Naive thymus-derived CD4-positive, alpha-beta T cell (primary cell): ENCODE measurements at regions not wholly inside any gene's neighbourhood (a gene's known extent, or its start where the extent isn't known, plus 50 kb on each side); places are given as distances from the start of the nearest gene placed in this dataset.

Source experiments
- ATAC-seq: fragments of 150-1000 bp; cut with Tn5 transposase; 2 replicates; pipeline ENCODE4 v1.10.0; 2021; ENCODE audit warnings: mild to moderate bottlenecking, moderate library complexity
- CTCF ChIA-PET: fragments of 350-600 bp; sonication (Branson Sonifier 250); formaldehyde crosslinking; loops from one replicate; lab custom pipeline; 2021; ENCODE audit warnings: antibody characterized with exemption; lab: Charles Lee
- POLR2A ChIA-PET: fragments of 350-600 bp; sonication (Branson Sonifier 250); formaldehyde crosslinking; loops from one replicate; lab custom pipeline; 2021; ENCODE audit warnings: antibody characterized with exemption, inconsistent platforms; lab: Charles Lee
- DNase-seq, 9 donors: peaks; one replicate each; pipeline versions ENCODE4 v3.0.0 to v3.0.0-alpha.2; 2020 to 2022; ENCODE audit warnings: mixed read lengths in 1 of 9
- H3K27ac ChIP-seq: one replicate; pipeline ENCODE4 v1.7.0; 2013; ENCODE audit warnings: mild to moderate bottlenecking, low read depth, low read length, moderate library complexity
- H3K27me3 ChIP-seq, 2 donors: one replicate each; pipeline ENCODE4 v1.7.0; 2013; ENCODE audit warnings: low read length in 2 of 2, mild to moderate bottlenecking in 2 of 2, moderate library complexity in 2 of 2; ENCODE audit not compliant: control insufficient read depth in 2 of 2, insufficient read depth in 2 of 2
- H3K36me3 ChIP-seq, 3 experiments: 1 replicate in 2 of 3; 2 replicates in 1 of 3; pipeline ENCODE4 v1.7.0; 2013; ENCODE audit warnings: low read length in 3 of 3, mild to moderate bottlenecking in 3 of 3, moderate library complexity in 1 of 3; ENCODE audit not compliant: insufficient read depth in 3 of 3, control insufficient read depth in 2 of 3
- H3K4me1 ChIP-seq, 2 donors: one replicate each; pipeline ENCODE4 v1.7.0; 2013; ENCODE audit warnings: low read length in 2 of 2, mild to moderate bottlenecking in 2 of 2, moderate library complexity in 1 of 2; ENCODE audit not compliant: control insufficient read depth in 2 of 2, insufficient read depth in 2 of 2
- H3K4me3 ChIP-seq: 2 replicates; pipeline ENCODE4 v1.7.0; 2013; ENCODE audit warnings: mild to moderate bottlenecking, low read length
- H3K9me3 ChIP-seq, 3 experiments: 1 replicate in 2 of 3; 2 replicates in 1 of 3; pipeline ENCODE4 v1.7.0; 2013; ENCODE audit warnings: low read length in 3 of 3; ENCODE audit not compliant: control insufficient read depth in 2 of 3
- H3K27ac Mint-ChIP-seq, 9 donors: one replicate each; pipeline ENCODE4 v1.8.0; 2020 to 2022; ENCODE audit warnings: mixed read lengths in 9 of 9, mild to moderate bottlenecking in 8 of 9, moderate library complexity in 5 of 9, inconsistent platforms in 2 of 9
- H3K27me3 Mint-ChIP-seq, 5 donors: one replicate each; pipeline ENCODE4 v1.8.0; 2021 to 2022; ENCODE audit warnings: mixed read lengths in 5 of 5, mild to moderate bottlenecking in 1 of 5
- H3K36me3 Mint-ChIP-seq, 5 donors: one replicate each; pipeline ENCODE4 v1.8.0; 2020 to 2022; ENCODE audit warnings: mixed read lengths in 5 of 5, mild to moderate bottlenecking in 3 of 5, inconsistent platforms in 1 of 5
- H3K4me1 Mint-ChIP-seq, 7 donors: one replicate each; pipeline ENCODE4 v1.8.0; 2020 to 2022; ENCODE audit warnings: mixed read lengths in 7 of 7, mild to moderate bottlenecking in 3 of 7, inconsistent platforms in 1 of 7
- H3K4me3 Mint-ChIP-seq, 10 donors: one replicate each; pipeline ENCODE4 v1.8.0; 2020 to 2022; ENCODE audit warnings: mild to moderate bottlenecking in 10 of 10, mixed read lengths in 10 of 10, moderate library complexity in 6 of 10, inconsistent platforms in 2 of 10
- H3K9me3 Mint-ChIP-seq, 11 donors: one replicate each; pipeline ENCODE4 v1.8.0; 2020 to 2022; ENCODE audit warnings: mixed read lengths in 11 of 11, mild to moderate bottlenecking in 4 of 11, inconsistent platforms in 1 of 11, moderate library complexity in 1 of 11
- intact Hi-C, 2 donors: fragments of 100-400 bp; cut with micrococcal nuclease; formaldehyde crosslinking; loops; one replicate each; pipeline ENCODE4 v1.15.1; 2023

DNA sequence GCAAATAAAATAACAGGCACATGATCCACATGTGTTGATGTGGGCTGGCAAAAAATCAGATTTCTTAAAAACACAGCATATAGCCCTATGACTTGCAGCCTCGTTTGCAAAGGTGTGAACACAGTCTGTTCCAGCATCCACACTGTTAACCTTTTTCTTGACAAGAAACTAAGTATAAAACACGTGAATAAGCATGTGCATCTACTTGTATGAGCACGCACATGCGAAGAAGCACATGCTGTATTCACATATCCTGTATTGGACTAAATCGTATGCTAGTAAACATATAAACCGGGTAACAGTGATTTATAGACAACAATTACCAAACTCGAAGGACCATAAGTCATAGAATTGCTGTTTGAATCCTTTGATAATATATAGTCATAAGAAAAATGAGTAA lies 218.7 kb downstream of the HDGFL1 start:
- intact Hi-C loops, result no loop called here

GRCh38 chr6:22789315-22789714 lies 219.9 kb downstream of the HDGFL1 start:
- H3K36me3 ChIP-seq, result no peaks in the 10 kb centered on the region
- intact Hi-C loops, result no loop called here
- H3K4me3 ChIP-seq, result no peak overlapping the region
- no peaks in the 10 kb centered on the region for H3K4me1 ChIP-seq
- H3K4me1 Mint-ChIP-seq, result no peaks in the 10 kb centered on the region
- DNase-seq, result no peak
- ATAC-seq, result no peak
- no peaks in the 10 kb centered on the region for H3K9me3 ChIP-seq
- H3K36me3 Mint-ChIP-seq, result no peaks in the 10 kb centered on the region
- CTCF ChIA-PET, result no interaction called here
- peaks cover 0 to 11% (median 3%) of the 10 kb centered on the region in 11 donors for H3K9me3 Mint-ChIP-seq
- no peak overlapping the region for H3K27ac Mint-ChIP-seq
- H3K27me3 Mint-ChIP-seq, result no peaks in the 10 kb centered on the region
- H3K27me3 ChIP-seq, result no peaks in the 10 kb centered on the region
- H3K4me3 Mint-ChIP-seq, result no peak overlapping the region
- POLR2A ChIA-PET, result no interaction called here
- no peak overlapping the region for H3K27ac ChIP-seq

More for the DNA sequence above, 218.7 kb downstream of the HDGFL1 start:
- Histone ChIP-seq H3K4me3 (no peak overlapping the region), H3K36me3 (no peaks in the 10 kb centered on the region), H3K27ac (no peak overlapping the region), H3K27me3 (no peaks in the 10 kb centered on the region), H3K9me3 (no peaks in the 10 kb centered on the region), H3K4me1 (no peaks in the 10 kb centered on the region)
- H3K36me3 Mint-ChIP-seq, result no peaks in the 10 kb centered on the region
- no peak overlapping the region for H3K27ac Mint-ChIP-seq
- ChIA-PET CTCF (no interaction called here), POLR2A (no interaction called here)
- no peak for ATAC-seq
- peaks cover 0 to 12% (median 4%) of the 10 kb centered on the region in 11 donors for H3K9me3 Mint-ChIP-seq
- H3K4me1 Mint-ChIP-seq, result no peaks in the 10 kb centered on the region
- H3K27me3 Mint-ChIP-seq, result no peaks in the 10 kb centered on the region
- H3K4me3 Mint-ChIP-seq, result no peak overlapping the region
- DNase-seq, result no peak

GRCh38 chr6:22794844-22795243 lies 225.5 kb downstream of the HDGFL1 start:
- H3K36me3 ChIP-seq, result no peaks in the 10 kb centered on the region
- no peak overlapping the region for H3K4me3 ChIP-seq
- Mint-ChIP-seq H3K36me3 (no peaks in the 10 kb centered on the region), H3K9me3 (peaks cover 4 to 29% (median 11%) of the 10 kb centered on the region in 11 donors), H3K27ac (no peak overlapping the region), H3K4me1 (no peaks in the 10 kb centered on the region), H3K4me3 (no peak overlapping the region), H3K27me3 (no peaks in the 10 kb centered on the region)
- no peaks in the 10 kb centered on the region for H3K4me1 ChIP-seq
- ChIA-PET CTCF (no interaction called here), POLR2A (no interaction called here)
- intact Hi-C loops, result no loop called here
- no peaks in the 10 kb centered on the region for H3K27me3 ChIP-seq
- DNase-seq (no peak), ATAC-seq (no peak)
- H3K9me3 ChIP-seq, result no peaks in the 10 kb centered on the region
- no peak overlapping the region for H3K27ac ChIP-seq

GRCh38 chr6:22800451-22800850 lies 231.1 kb downstream of the HDGFL1 start:
- Histone ChIP-seq H3K27ac (no peak overlapping the region), H3K27me3 (no peaks in the 10 kb centered on the region), H3K4me1 (no peaks in the 10 kb centered on the region), H3K9me3 (no peaks in the 10 kb centered on the region), H3K4me3 (no peak overlapping the region), H3K36me3 (no peaks in the 10 kb centered on the region)
- H3K4me3 Mint-ChIP-seq, result no peak overlapping the region
- DNase-seq (no peak), ATAC-seq (no peak)
- ChIA-PET CTCF (no interaction called here), POLR2A (no interaction called here)
- intact Hi-C loops, result no loop called here
- H3K9me3 Mint-ChIP-seq, result peaks cover 3 to 11% (median 7%) of the 10 kb centered on the region in 11 donors
- no peaks in the 10 kb centered on the region for H3K36me3 Mint-ChIP-seq
- H3K27ac Mint-ChIP-seq, result no peak overlapping the region
- H3K27me3 Mint-ChIP-seq, result no peaks in the 10 kb centered on the region
- H3K4me1 Mint-ChIP-seq, result no peaks in the 10 kb centered on the region

DNA sequence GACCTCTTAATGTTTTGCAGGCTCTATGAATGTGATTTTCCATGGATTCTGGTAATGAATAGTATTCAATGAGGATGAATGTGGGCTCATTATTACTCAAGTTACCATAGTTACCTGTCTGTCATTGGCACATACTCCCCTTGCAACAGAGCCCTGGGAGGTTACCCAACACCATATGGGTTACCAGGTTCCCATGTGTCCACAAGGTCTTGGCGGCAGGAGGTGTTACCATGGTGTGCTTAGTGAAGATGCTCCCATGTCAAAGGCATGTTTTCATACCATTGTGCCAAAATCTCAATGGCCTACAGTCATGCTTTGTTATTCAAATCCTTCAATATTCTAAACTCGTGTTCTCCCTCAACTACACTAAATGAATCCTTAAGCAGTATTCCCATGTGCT lies 232.5 kb downstream of the HDGFL1 start:
- no peak overlapping the region for H3K4me3 ChIP-seq
- H3K4me1 Mint-ChIP-seq, result no peaks in the 10 kb centered on the region
- H3K27me3 Mint-ChIP-seq, result no peaks in the 10 kb centered on the region

DNA sequence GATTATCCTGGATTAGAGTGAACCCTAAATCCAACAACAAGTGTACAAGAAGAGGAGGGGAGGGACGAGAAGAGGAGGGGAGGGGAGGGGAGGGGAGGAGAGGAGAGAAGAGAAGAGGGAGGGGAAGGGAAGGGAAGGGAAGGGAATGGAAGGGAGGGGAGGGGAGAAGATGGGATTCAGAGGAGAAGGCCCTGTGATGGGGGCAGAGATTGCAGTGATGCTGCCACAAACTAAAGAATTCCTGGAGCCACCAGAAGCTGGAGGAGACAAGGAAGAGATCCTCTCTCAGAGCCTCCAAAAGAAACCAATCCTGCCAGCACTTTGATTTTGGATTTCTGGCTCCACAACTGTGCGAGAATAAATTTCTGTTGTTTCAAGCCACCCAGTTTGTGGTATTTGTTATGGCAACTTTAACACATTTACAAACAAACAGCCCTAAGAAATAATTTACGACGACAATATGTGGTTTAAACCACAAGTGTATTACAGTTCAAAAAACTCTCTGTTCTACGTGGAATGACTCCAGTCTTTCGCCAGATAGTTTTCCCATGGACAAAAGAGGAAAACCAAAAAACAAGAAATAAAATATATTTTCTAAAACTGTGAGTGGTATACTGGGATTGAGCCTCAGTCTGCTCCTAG lies 235.4 kb downstream of the HDGFL1 start:
- Mint-ChIP-seq H3K4me3 (no peak overlapping the region), H3K36me3 (no peaks in the 10 kb centered on the region), H3K4me1 (no peaks in the 10 kb centered on the region), H3K27ac (no peak overlapping the region), H3K9me3 (peaks cover 0 to 11% (median 0%) of the 10 kb centered on the region in 11 donors), H3K27me3 (no peaks in the 10 kb centered on the region)
- H3K9me3 ChIP-seq, result no peaks in the 10 kb centered on the region
- no peaks in the 10 kb centered on the region for H3K36me3 ChIP-seq
- DNase-seq (no peak), ATAC-seq (no peak)
- CTCF ChIA-PET, result no interaction called here
- POLR2A ChIA-PET, result no interaction called here
- H3K4me3 ChIP-seq, result no peak overlapping the region
- intact Hi-C loops, result no loop called here
- no peak overlapping the region for H3K27ac ChIP-seq
- no peaks in the 10 kb centered on the region for H3K27me3 ChIP-seq
- H3K4me1 ChIP-seq, result no peaks in the 10 kb centered on the region

More for the DNA sequence above, 232.5 kb downstream of the HDGFL1 start:
- Histone ChIP-seq H3K36me3 (no peaks in the 10 kb centered on the region), H3K27me3 (no peaks in the 10 kb centered on the region), H3K27ac (no peak overlapping the region), H3K4me1 (no peaks in the 10 kb centered on the region), H3K9me3 (no peaks in the 10 kb centered on the region)
- ChIA-PET POLR2A (no interaction called here), CTCF (no interaction called here)
- ATAC-seq, result no peak
- Mint-ChIP-seq H3K36me3 (no peaks in the 10 kb centered on the region), H3K27ac (no peak overlapping the region), H3K9me3 (peaks cover 0 to 7% (median 2%) of the 10 kb centered on the region in 11 donors), H3K4me3 (no peak overlapping the region)
- no peak for DNase-seq
- intact Hi-C loops, result no loop called here

GRCh38 chr6:22807261-22807660 lies 237.9 kb downstream of the HDGFL1 start:
- no peak overlapping the region for H3K27ac Mint-ChIP-seq
- H3K4me1 Mint-ChIP-seq, result no peaks in the 10 kb centered on the region
- intact Hi-C loops, result no loop called here
- Histone ChIP-seq H3K27me3 (no peaks in the 10 kb centered on the region), H3K36me3 (no peaks in the 10 kb centered on the region), H3K4me3 (no peak overlapping the region), H3K4me1 (no peaks in the 10 kb centered on the region), H3K9me3 (no peaks in the 10 kb centered on the region), H3K27ac (no peak overlapping the region)
- ATAC-seq, result no peak
- H3K4me3 Mint-ChIP-seq, result no peak overlapping the region
- peaks cover 0 to 11% (median 0%) of the 10 kb centered on the region in 11 donors for H3K9me3 Mint-ChIP-seq
- H3K36me3 Mint-ChIP-seq, result no peaks in the 10 kb centered on the region
- DNase-seq, result no peak
- ChIA-PET POLR2A (no interaction called here), CTCF (no interaction called here)
- H3K27me3 Mint-ChIP-seq, result no peaks in the 10 kb centered on the region
